Neural progenitor cell (in vitro differentiated cells): ENCODE measurements at regions not wholly inside any gene's neighbourhood (a gene's known extent, or its start where the extent isn't known, plus 50 kb on each side); places are given as distances from the start of the nearest gene placed in this dataset.
"Not testable (repeated sequence)": the region's sequence is repeated elsewhere in the genome, so short reads cannot be mapped to it uniquely, and the experiment has no call there.

Source experiments
- DNase-seq: peaks from one replicate; pipeline ENCODE4 v3.0.0-alpha.2; 2016; ENCODE audit warnings: low spot score
- H2AFZ ChIP-seq: fragments of 200-600 bp; sonication (generic); replicated peaks from 2 replicates; pipeline ENCODE4 v1.6.1; 2016; ENCODE audit warnings: antibody characterized with exemption
- H3F3A ChIP-seq: fragments of 200-600 bp; sonication (generic); 2 replicates; pipeline ENCODE4 v1.6.1; 2016; ENCODE audit warnings: antibody characterized with exemption, low read depth
- H3K27ac ChIP-seq: fragments of 200-600 bp; sonication (generic); 2 replicates; pipeline ENCODE4 v1.5.1; 2016; ENCODE audit warnings: mild to moderate bottlenecking
- H3K27me3 ChIP-seq: fragments of 200-600 bp; sonication (generic); 2 replicates; pipeline ENCODE4 v1.6.1; 2016; ENCODE audit warnings: mild to moderate bottlenecking, moderate library complexity
- H3K36me3 ChIP-seq: fragments of 200-600 bp; sonication (generic); 2 replicates; pipeline ENCODE4 v1.5.1; 2016
- H3K4me1 ChIP-seq: fragments of 200-600 bp; sonication (generic); 2 replicates; pipeline ENCODE4 v1.6.1; 2016; ENCODE audit warnings: mixed run types
- H3K4me2 ChIP-seq: fragments of 200-600 bp; sonication (generic); 2 replicates; pipeline ENCODE4 v1.6.1; 2016
- H3K4me3 ChIP-seq: fragments of 200-600 bp; sonication (generic); 2 replicates; pipeline ENCODE4 v1.5.1; 2016
- H3K79me2 ChIP-seq: fragments of 200-600 bp; sonication (generic); 2 replicates; pipeline ENCODE4 v1.6.1; 2016; ENCODE audit warnings: low read depth
- H3K9ac ChIP-seq: fragments of 200-600 bp; sonication (generic); 2 replicates; pipeline ENCODE4 v1.6.1; 2016
- H3K9me3 ChIP-seq: fragments of 200-600 bp; sonication (generic); 2 replicates; pipeline ENCODE4 v1.5.1; 2016; ENCODE audit warnings: low read depth
- H4K20me1 ChIP-seq: fragments of 200-600 bp; sonication (generic); 2 replicates; pipeline ENCODE4 v1.6.1; 2016; ENCODE audit warnings: low read depth
- H3K27ac Mint-ChIP-seq: 3 replicates; pipeline ENCODE4 v1.8.0; 2021; ENCODE audit warnings: mixed read lengths
- H3K27me3 Mint-ChIP-seq: 2 replicates; pipeline ENCODE4 v1.8.0; 2022; ENCODE audit warnings: low read depth, mild to moderate bottlenecking, inconsistent platforms, moderate library complexity, mixed read lengths; ENCODE audit not compliant: insufficient read depth
- H3K36me3 Mint-ChIP-seq: 3 replicates; pipeline ENCODE4 v1.8.0; 2021; ENCODE audit warnings: mixed read lengths
- H3K4me1 Mint-ChIP-seq: 3 replicates; pipeline ENCODE4 v1.8.0; 2021; ENCODE audit warnings: mixed read lengths
- H3K4me3 Mint-ChIP-seq: 3 replicates; pipeline ENCODE4 v1.8.0; 2021; ENCODE audit warnings: mild to moderate bottlenecking, moderate library complexity, mixed read lengths
- H3K9me3 Mint-ChIP-seq: 3 replicates; pipeline ENCODE4 v1.8.0; 2020; ENCODE audit warnings: mixed read lengths
- EZH2 ChIP-seq: fragments of 200-600 bp; sonication (generic); IDR thresholded peaks from 2 replicates; pipeline ENCODE4 v1.6.1; 2017; ENCODE audit warnings: antibody characterized with exemption, mild to moderate bottlenecking, moderate library complexity
- EZH2phosphoT487 ChIP-seq: fragments of 200-600 bp; sonication (generic); IDR thresholded peaks from 2 replicates; pipeline ENCODE4 v1.6.1; 2017; ENCODE audit warnings: antibody characterized with exemption
- TF ChIP-seq, protein P1 (sequence below): fragments of 200-600 bp; sonication (generic); IDR thresholded peaks from 2 replicates; pipeline ENCODE4 v1.5.1; 2017; ENCODE audit warnings: antibody characterized with exemption, mild to moderate bottlenecking

DNA sequence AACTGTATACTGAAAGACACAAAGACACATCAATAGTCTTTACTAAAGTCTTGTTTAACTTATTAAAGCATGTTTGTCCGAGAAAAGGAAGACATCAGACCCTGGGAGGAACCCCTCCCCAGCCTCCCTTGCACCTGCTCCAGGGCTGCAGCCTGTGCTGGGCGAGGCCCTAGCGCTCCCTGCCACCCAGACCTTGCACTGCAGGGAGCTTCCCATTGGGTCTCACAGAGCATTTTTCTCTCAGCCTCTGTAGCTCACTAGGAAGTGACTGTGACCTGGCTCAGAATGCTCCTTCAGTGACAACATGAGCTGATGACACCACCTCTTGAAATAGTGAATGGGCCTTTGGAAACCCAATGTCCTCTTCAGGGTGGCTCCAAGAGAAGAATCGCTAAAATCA, 461.2 kb downstream of the TMEM121 start:
- H3K4me1 ChIP-seq: no peaks in the 10 kb centered on the region
- no peak overlapping the region for H3K4me3 ChIP-seq
- no peaks in the 10 kb centered on the region for H3K79me2 ChIP-seq
- Mint-ChIP-seq H3K27me3 (peaks cover 4% of the 10 kb centered on the region), H3K9me3 (peaks cover 43% of the 10 kb centered on the region), H3K27ac (no peak overlapping the region), H3K4me1 (no peaks in the 10 kb centered on the region), H3K4me3 (no peak overlapping the region), H3K36me3 (no peaks in the 10 kb centered on the region)
- no peaks in the 10 kb centered on the region for H3K36me3 ChIP-seq
- H3K9ac ChIP-seq: no peak overlapping the region
- H3K9me3 ChIP-seq: peaks cover 7% of the 10 kb centered on the region
- no peak overlapping the region for H3K27ac ChIP-seq
- H4K20me1 ChIP-seq: no peaks in the 10 kb centered on the region
- no peaks in the 10 kb centered on the region for H3F3A ChIP-seq
- no peaks in the 10 kb centered on the region for H3K27me3 ChIP-seq
- H2AFZ ChIP-seq: no peak overlapping the region
- TF ChIP-seq EZH2: no peak
- TF ChIP-seq, protein P1, sequence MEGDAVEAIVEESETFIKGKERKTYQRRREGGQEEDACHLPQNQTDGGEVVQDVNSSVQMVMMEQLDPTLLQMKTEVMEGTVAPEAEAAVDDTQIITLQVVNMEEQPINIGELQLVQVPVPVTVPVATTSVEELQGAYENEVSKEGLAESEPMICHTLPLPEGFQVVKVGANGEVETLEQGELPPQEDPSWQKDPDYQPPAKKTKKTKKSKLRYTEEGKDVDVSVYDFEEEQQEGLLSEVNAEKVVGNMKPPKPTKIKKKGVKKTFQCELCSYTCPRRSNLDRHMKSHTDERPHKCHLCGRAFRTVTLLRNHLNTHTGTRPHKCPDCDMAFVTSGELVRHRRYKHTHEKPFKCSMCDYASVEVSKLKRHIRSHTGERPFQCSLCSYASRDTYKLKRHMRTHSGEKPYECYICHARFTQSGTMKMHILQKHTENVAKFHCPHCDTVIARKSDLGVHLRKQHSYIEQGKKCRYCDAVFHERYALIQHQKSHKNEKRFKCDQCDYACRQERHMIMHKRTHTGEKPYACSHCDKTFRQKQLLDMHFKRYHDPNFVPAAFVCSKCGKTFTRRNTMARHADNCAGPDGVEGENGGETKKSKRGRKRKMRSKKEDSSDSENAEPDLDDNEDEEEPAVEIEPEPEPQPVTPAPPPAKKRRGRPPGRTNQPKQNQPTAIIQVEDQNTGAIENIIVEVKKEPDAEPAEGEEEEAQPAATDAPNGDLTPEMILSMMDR: no peak
- no peak for TF ChIP-seq EZH2phosphoT487
- no peak for DNase-seq
- no peak overlapping the region for H3K4me2 ChIP-seq

DNA sequence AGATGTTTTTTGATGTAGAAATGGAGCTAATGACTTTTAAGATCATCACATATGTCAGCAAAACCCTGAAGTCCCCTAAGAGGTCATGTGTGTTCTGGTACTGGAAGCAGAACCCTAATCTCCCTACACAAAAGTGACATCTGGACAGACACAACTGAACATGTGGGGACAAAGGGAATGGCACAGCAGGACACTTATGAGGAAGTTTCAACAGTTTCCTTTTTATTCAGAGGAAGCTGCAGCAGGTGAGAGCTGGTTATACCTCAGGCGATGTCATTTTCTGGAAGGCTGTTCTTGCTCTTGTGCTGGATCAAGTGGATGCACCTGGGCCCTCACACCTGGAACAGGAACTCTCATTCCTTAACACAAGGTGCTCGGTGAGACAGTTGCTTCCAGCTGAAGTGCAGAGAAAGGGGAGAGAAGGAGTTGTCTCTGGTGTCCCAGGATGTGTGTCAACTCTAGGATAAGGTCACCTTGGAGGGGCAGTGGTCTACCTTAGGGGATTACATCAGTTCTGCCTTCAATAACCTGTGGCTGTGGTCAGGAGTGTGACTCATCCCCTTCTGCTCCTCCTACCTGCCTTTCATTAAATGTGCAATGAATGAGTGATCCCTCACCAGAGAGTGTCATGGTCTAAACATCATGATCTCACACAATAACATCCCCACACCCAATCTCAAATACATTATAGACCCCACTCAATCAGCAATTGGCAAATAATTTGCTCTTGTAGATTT, 463.4 kb downstream of the TMEM121 start:
- Mint-ChIP-seq H3K36me3 (no peaks in the 10 kb centered on the region), H3K4me3 (no peak overlapping the region), H3K9me3 (peaks cover 31% of the 10 kb centered on the region), H3K27me3 (peaks cover 4% of the 10 kb centered on the region), H3K4me1 (no peaks in the 10 kb centered on the region), H3K27ac (no peak overlapping the region)
- H3K9me3 ChIP-seq: peaks cover 15% of the 10 kb centered on the region
- H3K79me2 ChIP-seq: no peaks in the 10 kb centered on the region
- H3K4me3 ChIP-seq: no peak overlapping the region
- no peaks in the 10 kb centered on the region for H3F3A ChIP-seq
- no peak overlapping the region for H3K9ac ChIP-seq
- no peak overlapping the region for H3K4me2 ChIP-seq
- TF ChIP-seq EZH2 (no peak), EZH2phosphoT487 (no peak)
- TF ChIP-seq, protein P1: no peak
- H4K20me1 ChIP-seq: no peaks in the 10 kb centered on the region
- H3K4me1 ChIP-seq: no peaks in the 10 kb centered on the region
- DNase-seq: no peak
- no peaks in the 10 kb centered on the region for H3K36me3 ChIP-seq
- no peaks in the 10 kb centered on the region for H3K27me3 ChIP-seq
- no peak overlapping the region for H2AFZ ChIP-seq
- no peak overlapping the region for H3K27ac ChIP-seq

DNA sequence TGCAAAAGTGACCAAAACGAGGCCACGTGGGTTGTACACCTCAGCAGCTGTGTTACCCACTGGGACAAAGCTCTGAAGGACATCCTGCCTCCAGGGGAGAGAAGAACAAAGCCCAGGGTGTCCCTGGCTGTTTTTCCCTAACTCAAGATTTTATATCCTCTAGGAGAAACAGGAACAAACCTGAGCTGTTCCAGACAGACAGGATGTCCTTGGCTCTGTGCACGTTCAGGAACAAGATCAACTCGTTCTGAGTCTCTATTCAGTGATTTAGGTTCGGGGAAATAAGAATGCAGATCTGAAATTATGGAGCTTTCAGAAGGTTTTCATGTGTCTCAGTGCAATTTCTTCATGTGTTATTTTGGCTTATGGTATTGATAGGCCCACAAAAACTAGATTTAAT, 465.3 kb downstream of the TMEM121 start:
- not testable (repeated sequence) for H3K4me2 ChIP-seq, H3K4me1 ChIP-seq, H3K4me3 Mint-ChIP-seq, H3K27ac Mint-ChIP-seq, H2AFZ ChIP-seq, H3K27me3 Mint-ChIP-seq, H3K27me3 ChIP-seq, H3K79me2 ChIP-seq, H3K27ac ChIP-seq, H3K4me3 ChIP-seq, H3K9ac ChIP-seq, DNase-seq, H3K36me3 Mint-ChIP-seq, H4K20me1 ChIP-seq, H3F3A ChIP-seq, H3K4me1 Mint-ChIP-seq, H3K36me3 ChIP-seq
- H3K9me3 Mint-ChIP-seq: peaks cover 29% of the 10 kb centered on the region
- H3K9me3 ChIP-seq: peaks cover 27% of the 10 kb centered on the region

DNA sequence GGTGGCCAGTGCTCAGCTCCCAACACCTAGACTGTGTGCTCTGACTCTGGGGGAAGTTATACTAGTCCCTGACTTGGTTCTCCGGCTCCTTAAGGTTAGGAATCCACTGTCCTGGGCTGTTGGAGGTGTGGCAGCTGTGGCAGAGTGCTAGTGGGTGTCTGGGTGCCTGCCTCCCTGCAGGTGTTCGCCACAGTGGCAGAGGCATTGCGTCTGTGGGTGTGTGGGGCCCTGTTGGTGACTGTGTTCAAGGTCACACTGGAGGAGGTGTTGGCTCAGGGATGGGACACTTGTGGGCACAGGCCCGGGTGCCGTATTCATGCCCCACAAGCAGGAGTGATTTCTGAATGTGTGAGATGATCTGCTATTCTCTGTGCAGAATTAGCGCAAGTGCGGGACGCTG, 467.4 kb downstream of the TMEM121 start:
- Mint-ChIP-seq H3K9me3 (peaks cover 21% of the 10 kb centered on the region), H3K27me3 (peaks cover 6% of the 10 kb centered on the region)

DNA sequence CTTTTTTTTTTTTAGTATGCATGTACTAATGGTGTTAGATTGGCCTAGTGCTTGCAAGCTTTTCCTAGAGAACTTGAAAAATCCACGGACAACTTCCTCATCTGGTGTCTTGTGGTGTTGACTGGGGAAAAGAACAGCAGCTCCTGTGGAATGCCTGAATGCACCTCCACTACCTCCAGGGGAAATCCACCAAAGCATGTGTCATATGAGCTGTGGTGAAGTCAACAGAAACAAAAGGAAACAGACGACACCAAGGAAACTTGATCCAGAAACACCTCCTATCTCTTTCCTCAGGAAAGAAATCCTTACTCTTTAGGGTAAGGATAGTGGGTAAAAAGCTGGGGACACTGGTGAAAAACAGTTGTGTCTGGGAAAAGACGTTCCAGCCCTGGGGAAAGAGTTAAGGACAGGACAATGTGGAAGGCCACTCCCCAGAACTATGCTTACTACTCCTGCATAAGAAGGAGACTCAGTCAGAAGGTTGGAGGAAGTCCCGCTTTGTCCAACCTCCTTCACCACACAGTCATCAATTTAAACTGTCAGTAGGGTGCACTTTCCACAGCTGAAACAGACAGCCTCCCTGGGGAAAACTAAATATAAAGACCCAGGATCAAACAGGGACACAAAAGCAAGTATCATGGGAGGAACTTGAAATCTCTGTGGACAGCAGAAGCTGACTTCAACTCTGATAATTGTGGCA, 468.8 kb downstream of the TMEM121 start:
- not testable (repeated sequence) for H2AFZ ChIP-seq, H3K4me2 ChIP-seq, H4K20me1 ChIP-seq, H3K27me3 Mint-ChIP-seq, H3K27me3 ChIP-seq, H3K4me1 ChIP-seq, H3K27ac ChIP-seq, H3F3A ChIP-seq, DNase-seq, H3K36me3 Mint-ChIP-seq, H3K4me3 Mint-ChIP-seq, H3K36me3 ChIP-seq, H3K79me2 ChIP-seq, H3K27ac Mint-ChIP-seq, H3K4me1 Mint-ChIP-seq, H3K9ac ChIP-seq, H3K4me3 ChIP-seq
- H3K9me3 Mint-ChIP-seq: peaks cover 25% of the 10 kb centered on the region
- H3K9me3 ChIP-seq: peaks cover 31% of the 10 kb centered on the region

More for the DNA sequence above, 467.4 kb downstream of the TMEM121 start:
- TF ChIP-seq, protein P1: no peak
- TF ChIP-seq EZH2phosphoT487 (no peak), EZH2 (no peak)
- peaks cover 33% of the 10 kb centered on the region for H3K9me3 ChIP-seq
- H3K79me2 ChIP-seq: no peaks in the 10 kb centered on the region
- no peak overlapping the region for H2AFZ ChIP-seq
- H3K4me1 Mint-ChIP-seq: no peaks in the 10 kb centered on the region
- no peaks in the 10 kb centered on the region for H3K27me3 ChIP-seq
- no peaks in the 10 kb centered on the region for H3K4me1 ChIP-seq
- no peak overlapping the region for H3K27ac Mint-ChIP-seq
- H3K4me3 Mint-ChIP-seq: no peak overlapping the region
- H4K20me1 ChIP-seq: no peaks in the 10 kb centered on the region
- no peak for DNase-seq
- H3F3A ChIP-seq: no peaks in the 10 kb centered on the region
- no peak overlapping the region for H3K27ac ChIP-seq
- H3K36me3 ChIP-seq: no peaks in the 10 kb centered on the region
- no peak overlapping the region for H3K4me3 ChIP-seq
- H3K9ac ChIP-seq: no peak overlapping the region
- no peak overlapping the region for H3K4me2 ChIP-seq
- H3K36me3 Mint-ChIP-seq: no peaks in the 10 kb centered on the region
